LNCAP (cell line): ENCODE measurements at regions not wholly inside any gene's neighbourhood (a gene's known extent, or its start where the extent isn't known, plus 50 kb on each side); places are given as distances from the start of the nearest gene placed in this dataset.

Source experiments
- TF ChIP-seq, protein P1 (sequence below): fragments of 450-650 bp; IDR thresholded peaks from 2 replicates; pipeline ENCODE4 v1.5.1; 2017; ENCODE audit warnings: mild to moderate bottlenecking

GRCh38 chr15:79230766-79231165 lies 51.8 kb upstream of the ANKRD34C start:
- TF ChIP-seq, protein P1, sequence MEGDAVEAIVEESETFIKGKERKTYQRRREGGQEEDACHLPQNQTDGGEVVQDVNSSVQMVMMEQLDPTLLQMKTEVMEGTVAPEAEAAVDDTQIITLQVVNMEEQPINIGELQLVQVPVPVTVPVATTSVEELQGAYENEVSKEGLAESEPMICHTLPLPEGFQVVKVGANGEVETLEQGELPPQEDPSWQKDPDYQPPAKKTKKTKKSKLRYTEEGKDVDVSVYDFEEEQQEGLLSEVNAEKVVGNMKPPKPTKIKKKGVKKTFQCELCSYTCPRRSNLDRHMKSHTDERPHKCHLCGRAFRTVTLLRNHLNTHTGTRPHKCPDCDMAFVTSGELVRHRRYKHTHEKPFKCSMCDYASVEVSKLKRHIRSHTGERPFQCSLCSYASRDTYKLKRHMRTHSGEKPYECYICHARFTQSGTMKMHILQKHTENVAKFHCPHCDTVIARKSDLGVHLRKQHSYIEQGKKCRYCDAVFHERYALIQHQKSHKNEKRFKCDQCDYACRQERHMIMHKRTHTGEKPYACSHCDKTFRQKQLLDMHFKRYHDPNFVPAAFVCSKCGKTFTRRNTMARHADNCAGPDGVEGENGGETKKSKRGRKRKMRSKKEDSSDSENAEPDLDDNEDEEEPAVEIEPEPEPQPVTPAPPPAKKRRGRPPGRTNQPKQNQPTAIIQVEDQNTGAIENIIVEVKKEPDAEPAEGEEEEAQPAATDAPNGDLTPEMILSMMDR, result no peak

DNA sequence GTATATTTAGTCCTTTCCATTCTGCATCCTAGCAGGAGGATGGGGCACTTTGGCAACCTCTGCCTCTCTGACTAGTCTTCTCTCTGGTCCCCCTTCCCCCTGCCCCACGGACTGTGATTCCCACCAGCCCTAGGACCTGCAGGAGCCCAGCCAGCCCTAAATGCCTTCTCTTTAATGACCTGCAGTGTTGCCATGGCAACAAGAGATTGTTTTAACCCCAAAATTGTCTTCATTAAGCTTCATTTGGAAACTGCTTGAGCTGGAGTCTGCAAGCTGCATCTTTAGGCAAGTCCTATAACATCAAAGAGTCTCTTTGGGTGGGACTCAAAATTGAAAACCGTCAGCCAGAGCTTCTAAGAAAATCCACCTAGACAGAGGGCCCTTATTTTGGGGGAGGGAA lies 59.7 kb upstream of the ANKRD34C start:
- TF ChIP-seq, protein P1, result no peak

DNA sequence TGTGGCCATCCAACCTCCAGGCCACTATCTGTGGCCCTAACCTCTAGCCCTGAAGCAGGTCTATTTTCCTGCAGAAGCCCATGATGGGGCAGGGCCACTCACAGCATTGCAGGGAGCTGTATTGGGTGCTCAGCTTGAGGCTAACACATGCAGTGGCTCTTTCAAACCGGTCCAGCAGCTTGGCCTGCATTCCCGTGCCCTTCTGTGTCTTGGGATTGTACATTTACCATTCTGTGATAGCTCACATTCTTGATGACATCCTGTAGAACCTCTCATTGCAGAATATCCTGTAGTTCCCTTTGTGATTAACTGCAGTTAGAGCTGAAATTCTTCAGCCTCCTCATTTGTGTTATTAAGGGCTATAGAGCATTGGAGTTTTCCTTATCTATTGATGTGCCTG lies 60.8 kb upstream of the ANKRD34C start:
- TF ChIP-seq, protein P1, result no peak

DNA sequence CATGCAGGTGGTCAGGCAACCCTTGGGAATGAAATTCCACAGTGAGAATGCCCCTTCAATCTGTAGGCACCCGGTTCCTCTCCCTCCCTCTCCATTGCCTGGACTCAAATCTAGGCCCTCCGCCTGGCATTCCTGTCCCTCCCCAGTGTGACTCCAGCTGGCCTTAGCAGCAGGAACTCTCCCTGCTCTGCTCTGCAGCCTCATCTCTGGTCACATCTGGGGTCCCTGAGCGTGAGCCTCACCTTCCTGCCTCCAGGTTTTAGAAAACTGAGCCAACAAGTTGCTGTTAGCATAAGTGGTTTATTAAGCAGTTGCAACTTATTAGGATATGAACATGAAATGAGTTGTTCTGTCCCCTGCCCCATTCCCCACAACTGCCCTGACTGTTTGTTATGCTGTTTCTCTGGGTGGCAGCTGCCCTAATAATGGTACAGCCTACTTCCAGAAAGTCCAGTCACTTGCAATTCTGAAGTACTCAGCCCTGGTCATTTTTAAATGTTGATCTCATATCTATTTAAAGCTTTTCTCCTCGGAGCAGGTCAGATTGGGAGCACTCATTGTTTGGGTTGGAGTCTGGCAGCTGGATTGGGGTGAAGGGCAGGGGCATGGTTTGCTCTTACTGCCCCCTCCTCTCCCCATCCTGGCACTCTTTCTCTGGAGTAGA lies 63.0 kb upstream of the ANKRD34C start:
- TF ChIP-seq, protein P1, result no peak

DNA sequence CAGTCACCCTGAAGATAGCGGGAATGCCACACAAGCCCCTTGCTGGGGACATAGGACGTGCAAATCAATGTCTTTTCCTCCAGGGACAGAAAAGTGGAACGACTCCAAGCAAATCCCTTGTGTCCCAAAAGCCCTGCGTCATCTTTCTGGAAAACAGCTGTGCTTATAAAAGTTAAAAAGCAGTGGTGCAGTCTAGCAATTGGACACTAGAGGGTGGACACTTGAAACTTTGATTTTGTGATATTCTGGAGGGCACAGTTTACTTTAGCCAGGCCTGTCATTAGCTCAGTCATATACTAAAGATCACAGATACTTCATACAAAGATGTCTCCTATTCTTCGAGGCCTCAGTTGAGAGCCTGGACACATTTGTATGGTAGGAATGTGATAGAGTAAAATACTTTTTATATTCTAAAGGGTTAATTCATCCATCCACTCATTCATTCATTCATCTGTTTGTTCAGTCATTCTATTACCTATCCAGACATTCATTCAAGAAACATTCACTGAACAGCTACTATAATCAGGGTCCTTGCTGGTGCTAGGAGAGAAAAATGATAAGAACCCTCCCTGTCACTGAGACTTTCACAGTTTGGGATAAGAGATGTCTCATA lies 63.8 kb upstream of the ANKRD34C start:
- TF ChIP-seq, protein P1, result peak; percentile 68

DNA sequence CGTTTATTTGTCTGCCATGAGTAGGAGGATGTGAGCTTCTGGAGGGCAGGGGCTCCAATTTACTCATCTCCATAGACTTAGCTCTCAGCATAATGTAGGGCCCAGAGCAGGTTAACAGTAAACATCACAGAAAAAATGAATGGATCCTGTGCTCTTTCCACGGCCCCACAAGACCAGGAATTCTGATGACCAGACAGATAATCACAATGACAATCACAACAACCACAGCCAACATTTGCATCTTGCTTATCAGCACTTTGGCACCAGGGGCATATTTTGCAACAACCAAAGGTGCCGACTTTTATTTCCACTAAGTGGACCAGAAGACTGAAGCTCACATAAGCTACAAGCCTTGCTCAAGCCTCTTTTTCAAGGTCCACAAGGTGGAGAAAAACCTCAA lies 68.9 kb upstream of the ANKRD34C start:
- TF ChIP-seq, protein P1, result no peak

- TF ChIP-seq, protein P1, result no peak
Observed at GRCh38 chr15:79212589-79213157, 69.8 kb upstream of the ANKRD34C start.
